NB4 (cell line): ENCODE measurements at regions not wholly inside any gene's neighbourhood (a gene's known extent, or its start where the extent isn't known, plus 50 kb on each side); places are given as distances from the start of the nearest gene placed in this dataset.
"Not testable (repeated sequence)": the region's sequence is repeated elsewhere in the genome, so short reads cannot be mapped to it uniquely, and the experiment has no call there.

ENCODE experiments used
- CTCF ChIP-seq: IDR thresholded peaks from one replicate; pipeline ENCODE4 v1.5.1; 2012; ENCODE audit warnings: low read depth, low read length
- MAX ChIP-seq: IDR thresholded peaks from 2 replicates; pipeline ENCODE4 v1.6.1; 2011; ENCODE audit warnings: low read depth, low read length
- MYC ChIP-seq: IDR thresholded peaks from 2 replicates; pipeline ENCODE4 v1.6.1; 2011; ENCODE audit warnings: low read depth, low read length

GRCh38 chr15:22559701-22560100, 101.0 kb downstream of the GOLGA6L22 start:
- TF ChIP-seq MAX, CTCF, MYC: not testable (repeated sequence)
